Liver (tissue), 3 donors: ENCODE measurements at regions not wholly inside any gene's neighbourhood (a gene's known extent, or its start where the extent isn't known, plus 50 kb on each side); places are given as distances from the start of the nearest gene placed in this dataset.

Experiments
- EGR1 ChIP-seq, 2 donors: IDR thresholded peaks; 2 replicates each; pipeline ENCODE4 v1.6.1; 2016 to 2018; ENCODE audit warnings: antibody characterized with exemption in 2 of 2, low read depth in 2 of 2
- FOXA1 ChIP-seq: IDR thresholded peaks from 2 replicates; pipeline ENCODE4 v1.6.1; 2016; ENCODE audit warnings: antibody characterized with exemption
- RAD21 ChIP-seq, 2 donors: IDR thresholded peaks; 2 replicates each; pipeline ENCODE4 v1.6.1; 2016; ENCODE audit warnings: antibody characterized with exemption in 2 of 2, mild to moderate bottlenecking in 2 of 2
- SP1 ChIP-seq: IDR thresholded peaks from 2 replicates; pipeline ENCODE4 v1.6.1; 2018; ENCODE audit warnings: antibody characterized with exemption, mild to moderate bottlenecking
- TAF1 ChIP-seq: conservative IDR thresholded peaks from 2 replicates; pipeline ENCODE4 v1.6.1; 2016; ENCODE audit warnings: antibody characterized with exemption, mild to moderate bottlenecking
- TF ChIP-seq, protein P1 (sequence below): fragments of 150-350 bp; IDR thresholded peaks from 2 replicates; pipeline ENCODE4 v1.5.1; 2017; ENCODE audit warnings: improper control_type of control experiment, low read depth, low read length; ENCODE audit not compliant: missing input control
- TF ChIP-seq, protein P2 (sequence below): IDR thresholded peaks from 2 replicates; pipeline ENCODE4 v1.6.1; 2016; ENCODE audit warnings: antibody characterized with exemption, mild to moderate bottlenecking
- donor health status: healthy.
- donor health status: healthy.

DNA sequence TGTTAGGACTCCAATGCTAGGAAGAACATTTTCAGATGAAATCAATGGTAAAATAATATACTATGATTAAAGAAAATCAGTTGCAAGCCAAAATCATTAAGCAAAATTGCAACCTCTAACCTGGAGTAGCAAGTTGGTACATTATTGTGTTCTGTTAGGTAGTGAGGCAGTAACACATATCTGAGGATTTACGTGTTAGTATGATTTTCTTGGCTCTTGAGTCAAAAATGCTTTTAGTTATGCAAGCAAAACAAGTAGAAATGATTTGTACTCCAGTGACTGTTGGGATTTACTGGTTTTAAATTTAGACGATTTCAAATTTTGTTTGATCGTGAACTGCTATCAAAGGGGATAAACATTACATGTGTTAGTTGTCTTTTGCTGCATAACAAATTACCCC lies 293.0 kb upstream of the BTBD3 start:
- TF ChIP-seq, protein P1, sequence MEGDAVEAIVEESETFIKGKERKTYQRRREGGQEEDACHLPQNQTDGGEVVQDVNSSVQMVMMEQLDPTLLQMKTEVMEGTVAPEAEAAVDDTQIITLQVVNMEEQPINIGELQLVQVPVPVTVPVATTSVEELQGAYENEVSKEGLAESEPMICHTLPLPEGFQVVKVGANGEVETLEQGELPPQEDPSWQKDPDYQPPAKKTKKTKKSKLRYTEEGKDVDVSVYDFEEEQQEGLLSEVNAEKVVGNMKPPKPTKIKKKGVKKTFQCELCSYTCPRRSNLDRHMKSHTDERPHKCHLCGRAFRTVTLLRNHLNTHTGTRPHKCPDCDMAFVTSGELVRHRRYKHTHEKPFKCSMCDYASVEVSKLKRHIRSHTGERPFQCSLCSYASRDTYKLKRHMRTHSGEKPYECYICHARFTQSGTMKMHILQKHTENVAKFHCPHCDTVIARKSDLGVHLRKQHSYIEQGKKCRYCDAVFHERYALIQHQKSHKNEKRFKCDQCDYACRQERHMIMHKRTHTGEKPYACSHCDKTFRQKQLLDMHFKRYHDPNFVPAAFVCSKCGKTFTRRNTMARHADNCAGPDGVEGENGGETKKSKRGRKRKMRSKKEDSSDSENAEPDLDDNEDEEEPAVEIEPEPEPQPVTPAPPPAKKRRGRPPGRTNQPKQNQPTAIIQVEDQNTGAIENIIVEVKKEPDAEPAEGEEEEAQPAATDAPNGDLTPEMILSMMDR: no peak
- TF ChIP-seq, protein P2, sequence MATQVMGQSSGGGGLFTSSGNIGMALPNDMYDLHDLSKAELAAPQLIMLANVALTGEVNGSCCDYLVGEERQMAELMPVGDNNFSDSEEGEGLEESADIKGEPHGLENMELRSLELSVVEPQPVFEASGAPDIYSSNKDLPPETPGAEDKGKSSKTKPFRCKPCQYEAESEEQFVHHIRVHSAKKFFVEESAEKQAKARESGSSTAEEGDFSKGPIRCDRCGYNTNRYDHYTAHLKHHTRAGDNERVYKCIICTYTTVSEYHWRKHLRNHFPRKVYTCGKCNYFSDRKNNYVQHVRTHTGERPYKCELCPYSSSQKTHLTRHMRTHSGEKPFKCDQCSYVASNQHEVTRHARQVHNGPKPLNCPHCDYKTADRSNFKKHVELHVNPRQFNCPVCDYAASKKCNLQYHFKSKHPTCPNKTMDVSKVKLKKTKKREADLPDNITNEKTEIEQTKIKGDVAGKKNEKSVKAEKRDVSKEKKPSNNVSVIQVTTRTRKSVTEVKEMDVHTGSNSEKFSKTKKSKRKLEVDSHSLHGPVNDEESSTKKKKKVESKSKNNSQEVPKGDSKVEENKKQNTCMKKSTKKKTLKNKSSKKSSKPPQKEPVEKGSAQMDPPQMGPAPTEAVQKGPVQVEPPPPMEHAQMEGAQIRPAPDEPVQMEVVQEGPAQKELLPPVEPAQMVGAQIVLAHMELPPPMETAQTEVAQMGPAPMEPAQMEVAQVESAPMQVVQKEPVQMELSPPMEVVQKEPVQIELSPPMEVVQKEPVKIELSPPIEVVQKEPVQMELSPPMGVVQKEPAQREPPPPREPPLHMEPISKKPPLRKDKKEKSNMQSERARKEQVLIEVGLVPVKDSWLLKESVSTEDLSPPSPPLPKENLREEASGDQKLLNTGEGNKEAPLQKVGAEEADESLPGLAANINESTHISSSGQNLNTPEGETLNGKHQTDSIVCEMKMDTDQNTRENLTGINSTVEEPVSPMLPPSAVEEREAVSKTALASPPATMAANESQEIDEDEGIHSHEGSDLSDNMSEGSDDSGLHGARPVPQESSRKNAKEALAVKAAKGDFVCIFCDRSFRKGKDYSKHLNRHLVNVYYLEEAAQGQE: no peak
- TF ChIP-seq RAD21 (IDR thresholded peaks at IDR 0.05) (no peak), FOXA1 (no peak), SP1 (no peak), TAF1 (no peak), EGR1 (IDR thresholded peaks at IDR 0.05; ENCODE audit: low read depth in 2 of 2) (no peak)
